NCI-H345 treated with DMSO at 0.1 percent for 48 hours (cell line): ENCODE measurements at regions not wholly inside any gene's neighbourhood (a gene's known extent, or its start where the extent isn't known, plus 50 kb on each side); places are given as distances from the start of the nearest gene placed in this dataset.

ENCODE experiments used
- DNase-seq: peaks from one replicate; lab custom pipeline; 2025; ENCODE audit not compliant: unreplicated experiment; lab: John Stamatoyannopoulos, UW

- no peak for DNase-seq
Measured at GRCh38 chr2:60329225-60329624, 224.2 kb downstream of the BCL11A start.

- no peak for DNase-seq
Measured at GRCh38 chr2:60324536-60324935, 228.9 kb downstream of the BCL11A start.

- DNase-seq = no peak
Measured at GRCh38 chr2:60321816-60322215, 231.6 kb downstream of the BCL11A start.

GRCh38 chr2:60320724-60321123 is 232.7 kb downstream of the BCL11A start:
- no peak for DNase-seq

GRCh38 chr2:60319031-60319547 is 234.4 kb downstream of the BCL11A start:
- no peak for DNase-seq

- DNase-seq = no peak
Measured at GRCh38 chr2:60318544-60318943, 234.9 kb downstream of the BCL11A start.

- no peak for DNase-seq
Measured at GRCh38 chr2:60317844-60318243, 235.6 kb downstream of the BCL11A start.

- DNase-seq = no peak
Measured at GRCh38 chr2:60317034-60317386, 236.4 kb downstream of the BCL11A start.

GRCh38 chr2:60316381-60317033 is 236.9 kb downstream of the BCL11A start:
- DNase-seq = no peak

GRCh38 chr2:60313470-60314172 is 239.8 kb downstream of the BCL11A start:
- DNase-seq = no peak

GRCh38 chr2:60312618-60313017 is 240.8 kb downstream of the BCL11A start:
- no peak for DNase-seq

GRCh38 chr2:60311524-60311923 is 241.9 kb downstream of the BCL11A start:
- no peak for DNase-seq

GRCh38 chr2:60309941-60310660 is 243.4 kb downstream of the BCL11A start:
- DNase-seq = no peak

GRCh38 chr2:60309336-60309735 is 244.1 kb downstream of the BCL11A start:
- no peak for DNase-seq

- no peak for DNase-seq
Measured at GRCh38 chr2:60306267-60306861, 247.1 kb downstream of the BCL11A start.

GRCh38 chr2:60303680-60304079 is 249.8 kb downstream of the BCL11A start:
- no peak for DNase-seq

GRCh38 chr2:60302377-60303126 is 250.9 kb downstream of the BCL11A start:
- no peak for DNase-seq

GRCh38 chr2:60301726-60302125 is 251.7 kb downstream of the BCL11A start:
- DNase-seq = no peak

GRCh38 chr2:60299179-60299578 is 254.3 kb downstream of the BCL11A start:
- no peak for DNase-seq

- no peak for DNase-seq
Measured at GRCh38 chr2:60298006-60298696, 255.3 kb downstream of the BCL11A start.
